ENCODE measurements at regions not wholly inside any gene's neighbourhood (a gene's known extent, or its start where the extent isn't known, plus 50 kb on each side); places are given as distances from the start of the nearest gene placed in this dataset.

DNA sequence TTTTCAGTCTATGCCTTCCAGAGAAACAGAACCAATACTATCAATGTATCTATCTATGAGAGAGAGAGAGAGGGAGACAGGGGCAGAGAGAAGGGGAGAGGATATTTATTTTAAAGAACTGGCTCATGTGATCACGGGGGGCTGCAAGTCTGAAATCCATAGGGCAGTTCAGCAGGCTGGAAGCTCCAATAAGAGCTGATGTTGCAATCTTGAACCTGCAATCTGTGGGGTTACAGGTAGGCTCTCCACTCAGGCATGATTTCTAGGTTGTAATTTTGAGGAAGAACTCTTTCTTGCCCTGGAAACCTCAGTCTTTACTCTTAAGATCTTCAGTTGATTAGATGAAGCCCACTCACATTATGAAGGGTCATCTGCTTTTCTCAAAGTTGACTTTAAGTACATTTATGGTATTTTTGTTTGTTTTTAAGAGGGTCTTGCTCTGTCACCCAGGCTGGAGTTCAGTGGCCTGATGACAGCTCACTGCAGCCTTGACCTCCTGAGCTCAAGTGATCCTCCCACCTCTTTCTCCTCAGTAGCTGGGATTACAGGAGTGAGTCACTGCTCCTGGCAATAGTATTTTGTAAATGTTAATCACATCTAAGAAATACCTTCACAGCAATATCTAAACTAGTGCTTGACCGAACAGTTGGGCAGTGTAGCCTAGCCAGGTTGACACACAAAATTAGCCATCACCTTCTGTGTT, 376.4 kb downstream of the FGF9 start:
- FAIRE-seq = no peak

DNA sequence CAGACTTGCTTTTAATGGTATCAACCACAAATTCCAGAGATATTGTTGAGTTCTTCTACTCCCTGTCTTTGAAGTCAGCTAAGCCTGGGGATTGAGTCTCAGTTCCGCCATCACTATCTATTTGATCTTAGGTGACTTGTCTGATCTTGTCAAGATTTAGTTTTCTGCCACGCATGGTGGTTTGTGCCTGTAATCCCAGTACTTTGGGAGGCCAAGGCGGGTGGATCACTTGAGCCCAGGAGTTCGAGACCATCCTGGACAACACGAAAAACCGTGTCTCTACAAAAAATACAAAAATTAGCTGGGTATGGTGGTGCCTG, 376.9 kb downstream of the FGF9 start:
- no peak overlapping the region for H3K4me3 ChIP-seq (ENCODE audit: control insufficient read depth in 2 of 3, extremely low read depth in 1 of 3, insufficient read depth in 2 of 3, low read depth in 1 of 3, low read length in 3 of 3)
- H3K36me3 ChIP-seq (ENCODE audit: control insufficient read depth in 2 of 2, extremely low read depth in 1 of 2, insufficient read depth in 2 of 2, low read length in 2 of 2) = no peaks in the 10 kb centered on the region
- H3K27ac ChIP-seq (ENCODE audit: control insufficient read depth, insufficient read depth, low read length) = no peak overlapping the region
- H3K4me2 ChIP-seq (ENCODE audit: control insufficient read depth, extremely low read depth, insufficient read depth, low read depth, low read length) = no peak overlapping the region
- no peaks in the 10 kb centered on the region for H4K20me1 ChIP-seq (ENCODE audit: control insufficient read depth, extremely low read depth, insufficient read depth, low read length)
- DNase-seq (ENCODE audit: low read depth, low spot score) (no peak), FAIRE-seq (no peak)
- H2AFZ ChIP-seq (ENCODE audit: control insufficient read depth, low read length) = no peak overlapping the region
- no peaks in the 10 kb centered on the region for H3K9me3 ChIP-seq (ENCODE audit: control insufficient read depth, low read depth, low read length)
- dilution Hi-C loops (cut with MboI; ENCODE audit: extremely low pct_ligation_motif_present, low sequenced_read_pairs) = no loop called here
- H3K27me3 ChIP-seq (ENCODE audit: control insufficient read depth, extremely low read depth, insufficient read depth, low read length) = no peaks in the 10 kb centered on the region
- no peaks in the 10 kb centered on the region for H3K4me1 ChIP-seq (ENCODE audit: control insufficient read depth, extremely low read depth, insufficient read depth, low read length)
- no peak overlapping the region for H3K9ac ChIP-seq (ENCODE audit: control insufficient read depth, extremely low read depth, insufficient read depth, low read length)
- no peaks in the 10 kb centered on the region for H3K79me2 ChIP-seq (ENCODE audit: control insufficient read depth, insufficient read depth, low read length)
- no peak for TF ChIP-seq EZH2 (IDR thresholded peaks at IDR 0.05; ENCODE audit: low read length)
- TF ChIP-seq, protein P1, sequence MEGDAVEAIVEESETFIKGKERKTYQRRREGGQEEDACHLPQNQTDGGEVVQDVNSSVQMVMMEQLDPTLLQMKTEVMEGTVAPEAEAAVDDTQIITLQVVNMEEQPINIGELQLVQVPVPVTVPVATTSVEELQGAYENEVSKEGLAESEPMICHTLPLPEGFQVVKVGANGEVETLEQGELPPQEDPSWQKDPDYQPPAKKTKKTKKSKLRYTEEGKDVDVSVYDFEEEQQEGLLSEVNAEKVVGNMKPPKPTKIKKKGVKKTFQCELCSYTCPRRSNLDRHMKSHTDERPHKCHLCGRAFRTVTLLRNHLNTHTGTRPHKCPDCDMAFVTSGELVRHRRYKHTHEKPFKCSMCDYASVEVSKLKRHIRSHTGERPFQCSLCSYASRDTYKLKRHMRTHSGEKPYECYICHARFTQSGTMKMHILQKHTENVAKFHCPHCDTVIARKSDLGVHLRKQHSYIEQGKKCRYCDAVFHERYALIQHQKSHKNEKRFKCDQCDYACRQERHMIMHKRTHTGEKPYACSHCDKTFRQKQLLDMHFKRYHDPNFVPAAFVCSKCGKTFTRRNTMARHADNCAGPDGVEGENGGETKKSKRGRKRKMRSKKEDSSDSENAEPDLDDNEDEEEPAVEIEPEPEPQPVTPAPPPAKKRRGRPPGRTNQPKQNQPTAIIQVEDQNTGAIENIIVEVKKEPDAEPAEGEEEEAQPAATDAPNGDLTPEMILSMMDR (optimal IDR thresholded peaks at IDR 0.05 in 1 of 3, IDR thresholded peaks at IDR 0.05 in 1 of 3, conservative IDR thresholded peaks at IDR 0.05 in 1 of 3; ENCODE audit: extremely low read depth in 1 of 3, insufficient read depth in 2 of 3, low read length in 3 of 3) = no peak
- no peaks in the 10 kb centered on the region for H3K9me1 ChIP-seq (ENCODE audit: control insufficient read depth, extremely low read depth, insufficient read depth, low read length)

More for the DNA sequence above, 376.4 kb downstream of the FGF9 start:
- TF ChIP-seq, protein P1 (optimal IDR thresholded peaks at IDR 0.05 in 1 of 3, IDR thresholded peaks at IDR 0.05 in 1 of 3, conservative IDR thresholded peaks at IDR 0.05 in 1 of 3; ENCODE audit: extremely low read depth in 1 of 3, insufficient read depth in 2 of 3, low read length in 3 of 3) = no peak
- TF ChIP-seq EZH2 (IDR thresholded peaks at IDR 0.05; ENCODE audit: low read length) = no peak
- H3K4me3 ChIP-seq (ENCODE audit: control insufficient read depth in 2 of 3, extremely low read depth in 1 of 3, insufficient read depth in 2 of 3, low read depth in 1 of 3, low read length in 3 of 3) = no peak overlapping the region
- no peak overlapping the region for H3K9ac ChIP-seq (ENCODE audit: control insufficient read depth, extremely low read depth, insufficient read depth, low read length)
- no peak overlapping the region for H3K4me2 ChIP-seq (ENCODE audit: control insufficient read depth, extremely low read depth, insufficient read depth, low read depth, low read length)
- H4K20me1 ChIP-seq (ENCODE audit: control insufficient read depth, extremely low read depth, insufficient read depth, low read length) = no peaks in the 10 kb centered on the region
- no peaks in the 10 kb centered on the region for H3K9me3 ChIP-seq (ENCODE audit: control insufficient read depth, low read depth, low read length)
- dilution Hi-C loops (cut with MboI; ENCODE audit: extremely low pct_ligation_motif_present, low sequenced_read_pairs) = no loop called here
- no peaks in the 10 kb centered on the region for H3K79me2 ChIP-seq (ENCODE audit: control insufficient read depth, insufficient read depth, low read length)
- no peak for DNase-seq (ENCODE audit: low read depth, low spot score)
- H3K36me3 ChIP-seq (ENCODE audit: control insufficient read depth in 2 of 2, extremely low read depth in 1 of 2, insufficient read depth in 2 of 2, low read length in 2 of 2) = no peaks in the 10 kb centered on the region
- no peak overlapping the region for H3K27ac ChIP-seq (ENCODE audit: control insufficient read depth, insufficient read depth, low read length)
- no peaks in the 10 kb centered on the region for H3K27me3 ChIP-seq (ENCODE audit: control insufficient read depth, extremely low read depth, insufficient read depth, low read length)
- no peak overlapping the region for H2AFZ ChIP-seq (ENCODE audit: control insufficient read depth, low read length)
- no peaks in the 10 kb centered on the region for H3K9me1 ChIP-seq (ENCODE audit: control insufficient read depth, extremely low read depth, insufficient read depth, low read length)
- H3K4me1 ChIP-seq (ENCODE audit: control insufficient read depth, extremely low read depth, insufficient read depth, low read length) = no peaks in the 10 kb centered on the region

Measured in keratinocyte (primary cell).